ENCODE measurements at regions not wholly inside any gene's neighbourhood (a gene's known extent, or its start where the extent isn't known, plus 50 kb on each side); places are given as distances from the start of the nearest gene placed in this dataset.

DNA sequence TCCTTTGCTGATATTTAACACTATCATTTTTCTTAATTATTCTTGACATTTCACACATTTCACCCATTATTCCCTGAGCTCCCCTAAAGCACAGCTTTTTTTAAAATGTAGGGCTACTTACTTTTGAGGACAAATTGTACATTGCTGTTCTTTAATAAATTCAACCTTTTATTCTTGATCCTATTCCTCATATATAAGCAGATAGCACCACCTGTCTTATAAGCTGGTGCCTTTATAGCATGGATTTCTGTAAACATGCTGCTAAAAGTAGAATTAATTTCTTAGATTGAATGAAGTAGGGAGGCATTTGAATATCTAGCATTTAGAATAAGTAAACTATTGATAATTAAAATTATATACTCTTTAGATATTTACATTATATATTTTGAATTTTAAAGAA is 603.4 kb upstream of the PCDH9 start:
- no peak overlapping the region for H3K27ac ChIP-seq (ENCODE audit: low read depth, low read length)
- H2BK20ac ChIP-seq (ENCODE audit: low read length): no peak overlapping the region
- ChIA-PET CTCF (ENCODE audit: partially characterized antibody) (interaction anchor here (0.9 kb wide), 1 partner anchor 19 kb away, joined by 3 read pairs; no protein-coding TSS in a partner anchor), POLR2A (ENCODE audit: partially characterized antibody) (no interaction called here)
- FAIRE-seq (no peak), DNase-seq (ENCODE audit: low read depth in 1 of 2, low spot score in 2 of 2) (no peak)
- no peaks in the 10 kb centered on the region for H3K79me2 ChIP-seq (ENCODE audit: control insufficient read depth in 1 of 2, insufficient read depth in 2 of 2, low read length in 2 of 2)
- no peak overlapping the region for H3K14ac ChIP-seq (ENCODE audit: insufficient read length)
- H3K4me2 ChIP-seq (ENCODE audit: insufficient read depth in 1 of 2, low read depth in 2 of 2, low read length in 2 of 2): no peak overlapping the region
- H2AK5ac ChIP-seq (ENCODE audit: low read depth, low read length): no peak overlapping the region
- H2BK15ac ChIP-seq (ENCODE audit: low read length): no peak overlapping the region
- H3K9me3 ChIP-seq (ENCODE audit: insufficient read depth in 2 of 2, low read depth in 1 of 2, low read length in 1 of 2): no peaks in the 10 kb centered on the region
- no peak overlapping the region for H2AFZ ChIP-seq (ENCODE audit: low read length)
- H2BK5ac ChIP-seq (ENCODE audit: low read depth, low read length): no peak overlapping the region
- H3K27me3 ChIP-seq (replicated peaks in 1 of 4; ENCODE audit: control insufficient read depth in 3 of 4, extremely low read depth in 1 of 4, insufficient read depth in 3 of 4, low read length in 3 of 4): no peaks in the 10 kb centered on the region
- H3K23me2 ChIP-seq (ENCODE audit: low read depth, low read length): no peaks in the 10 kb centered on the region
- TF ChIP-seq RNF2 (IDR thresholded peaks at IDR 0.05; ENCODE audit: borderline replicate concordance, low read depth, low read length, missing control alignments, poor library complexity, severe bottlenecking): no peak
- TF ChIP-seq RAD21 (IDR thresholded peaks at IDR 0.05 in 1 of 2, conservative IDR thresholded peaks at IDR 0.05 in 1 of 2; ENCODE audit: low read depth in 2 of 2, low read length in 2 of 2): peak in 1 of 2 experiments; percentile 23; a peak in 2 of 4 replicates
- H3K23ac ChIP-seq (ENCODE audit: insufficient read length): no peak overlapping the region
- no peak overlapping the region for H3K9ac ChIP-seq (replicated peaks in 1 of 4; ENCODE audit: extremely low read depth in 1 of 4, low read depth in 3 of 4, low read length in 3 of 4)
- no peak overlapping the region for H2BK120ac ChIP-seq (replicated peaks; ENCODE audit: low read depth, low read length)
- no peak overlapping the region for H3K4ac ChIP-seq (replicated peaks; ENCODE audit: insufficient read length, low read depth, low read length)
- no peak overlapping the region for H4K5ac ChIP-seq (ENCODE audit: insufficient read length, low read depth, low read length)
- H3K79me1 ChIP-seq (ENCODE audit: low read depth, low read length): no peaks in the 10 kb centered on the region
- H4K20me1 ChIP-seq (replicated peaks in 1 of 2; ENCODE audit: control insufficient read depth in 1 of 2, insufficient read depth in 2 of 2, low read length in 2 of 2): no peaks in the 10 kb centered on the region
- H4K91ac ChIP-seq (replicated peaks; ENCODE audit: insufficient read length, low read length): no peak overlapping the region
- H2BK12ac ChIP-seq (ENCODE audit: low read depth, low read length): no peak overlapping the region
- no peak overlapping the region for H3K18ac ChIP-seq (ENCODE audit: extremely low read depth, low read length)
- H4K8ac ChIP-seq (ENCODE audit: extremely low read depth, insufficient read depth, low read length): no peak overlapping the region
- no peaks in the 10 kb centered on the region for H3K4me1 ChIP-seq (replicated peaks in 1 of 4; ENCODE audit: control insufficient read depth in 3 of 4, insufficient read depth in 4 of 4, low read length in 3 of 4)
- no peak overlapping the region for H3K4me3 ChIP-seq (ENCODE audit: extremely low read depth in 1 of 4, insufficient read depth in 2 of 4, low read depth in 3 of 4, low read length in 4 of 4)
- no peaks in the 10 kb centered on the region for H3K36me3 ChIP-seq (ENCODE audit: control insufficient read depth in 2 of 4, insufficient read depth in 4 of 4, low read length in 3 of 4)
- H3K56ac ChIP-seq (replicated peaks; ENCODE audit: insufficient read length, low read depth, low read length): no peak overlapping the region

All from H1 (cell line).